ENCODE measurements at regions not wholly inside any gene's neighbourhood (a gene's known extent, or its start where the extent isn't known, plus 50 kb on each side); places are given as distances from the start of the nearest gene placed in this dataset.

GRCh38 chr5:14025569-14026286 is 81.2 kb upstream of the DNAH5 start:
- TF ChIP-seq CTCF (IDR thresholded peaks at IDR 0.05) (peak in 1 of 7 experiments; percentile 19), POLR2A (IDR thresholded peaks at IDR 0.05) (no peak), EP300 (IDR thresholded peaks at IDR 0.05) (no peak)
